ENCODE measurements at regions not wholly inside any gene's neighbourhood (a gene's known extent, or its start where the extent isn't known, plus 50 kb on each side); places are given as distances from the start of the nearest gene placed in this dataset.

- TF ChIP-seq CTCF (IDR thresholded peaks at IDR 0.05) (no peak), POLR2AphosphoS5 (IDR thresholded peaks at IDR 0.05; ENCODE audit: insufficient read depth in 1 of 2, low read depth in 1 of 2) (no peak), POLR2A (IDR thresholded peaks at IDR 0.05) (no peak)
Observed at GRCh38 chr2:19643117-19643518, 258.7 kb downstream of the TTC32 start.

Measured in vagina (tissue), 2 donors.